HG03565 (cell line): ENCODE measurements at regions not wholly inside any gene's neighbourhood (a gene's known extent, or its start where the extent isn't known, plus 50 kb on each side); places are given as distances from the start of the nearest gene placed in this dataset.
"Not testable (repeated sequence)": the region's sequence is repeated elsewhere in the genome, so short reads cannot be mapped to it uniquely, and the experiment has no call there.

Experiments used
- ATAC-seq: cut with Tn5 transposase; IDR thresholded peaks from one replicate; pipeline ENCODE4 v1.9.1; 2021; ENCODE audit warnings: mild to moderate bottlenecking, moderate library complexity; ENCODE audit not compliant: unreplicated experiment

DNA sequence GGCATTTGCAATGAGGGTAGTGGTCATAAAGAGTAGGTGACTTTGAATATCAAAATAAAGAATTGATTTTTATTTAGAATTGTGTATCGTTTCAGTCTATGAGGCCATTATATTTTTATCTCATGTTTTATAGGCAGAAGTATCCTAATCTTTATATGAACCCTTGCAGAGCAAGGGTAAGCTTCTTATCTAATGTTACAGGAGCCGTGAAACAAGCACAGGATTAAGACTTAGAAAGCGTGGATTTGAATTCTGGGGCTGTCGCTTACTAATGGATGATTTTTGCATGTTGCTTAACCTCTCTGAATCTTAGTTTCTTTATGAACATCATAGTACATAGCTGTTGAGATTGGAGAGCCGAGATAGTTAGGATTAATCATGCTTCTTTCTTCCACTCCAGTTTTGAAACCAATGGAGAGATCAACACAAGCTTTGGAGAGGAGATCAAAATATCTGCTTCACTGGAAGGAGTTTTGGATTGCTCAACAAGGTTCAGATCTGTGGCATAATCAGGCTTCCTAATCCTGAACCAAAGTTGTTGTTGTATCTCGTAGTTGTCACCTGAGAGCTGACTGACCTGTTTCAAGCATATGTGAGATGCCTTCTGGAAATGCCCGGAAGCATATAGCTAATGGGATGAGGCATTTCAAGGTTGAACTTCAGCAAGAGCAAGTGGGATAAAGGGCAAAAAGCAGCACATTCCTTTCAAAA, 166.9 kb upstream of the GK2 start:
- no peak for ATAC-seq

DNA sequence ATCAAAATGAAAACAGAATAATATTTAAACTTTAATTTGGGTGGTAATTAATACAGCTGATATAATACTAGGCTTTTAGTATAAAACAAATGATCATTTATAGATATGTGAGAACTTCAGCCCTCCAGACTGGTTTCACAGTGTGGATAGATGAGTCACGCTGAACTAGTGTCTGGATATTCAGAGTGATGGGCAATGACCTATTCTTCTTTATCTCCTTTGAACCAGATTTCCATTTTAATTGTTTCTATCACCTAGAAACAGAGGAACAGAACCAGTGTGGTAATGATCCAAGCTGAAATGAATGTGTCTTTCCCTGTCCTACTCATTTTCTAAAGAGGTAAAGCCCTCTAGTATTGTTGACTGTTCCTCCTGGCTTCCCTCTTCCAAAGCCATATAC, 155.2 kb upstream of the GK2 start:
- ATAC-seq: no peak

DNA sequence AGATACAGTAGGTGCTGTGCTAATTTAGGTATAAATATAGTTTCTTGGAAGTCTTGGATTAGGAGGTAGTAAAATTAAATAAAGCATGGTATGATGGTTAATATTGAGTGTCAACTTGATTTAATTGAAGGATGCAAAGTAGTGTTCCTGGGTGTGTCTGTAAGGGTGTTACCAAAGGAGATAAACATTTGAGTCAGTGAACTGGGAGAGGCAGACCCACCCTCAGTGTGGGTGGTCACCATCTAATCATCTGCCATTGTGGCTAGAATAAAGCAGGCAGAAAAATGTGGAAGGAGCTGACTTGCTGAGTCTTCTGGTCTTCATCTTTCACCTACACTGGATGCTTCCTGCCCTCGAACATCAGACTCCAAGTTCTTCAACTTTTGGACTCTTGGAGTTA, 153.7 kb upstream of the GK2 start:
- ATAC-seq: no peak

DNA sequence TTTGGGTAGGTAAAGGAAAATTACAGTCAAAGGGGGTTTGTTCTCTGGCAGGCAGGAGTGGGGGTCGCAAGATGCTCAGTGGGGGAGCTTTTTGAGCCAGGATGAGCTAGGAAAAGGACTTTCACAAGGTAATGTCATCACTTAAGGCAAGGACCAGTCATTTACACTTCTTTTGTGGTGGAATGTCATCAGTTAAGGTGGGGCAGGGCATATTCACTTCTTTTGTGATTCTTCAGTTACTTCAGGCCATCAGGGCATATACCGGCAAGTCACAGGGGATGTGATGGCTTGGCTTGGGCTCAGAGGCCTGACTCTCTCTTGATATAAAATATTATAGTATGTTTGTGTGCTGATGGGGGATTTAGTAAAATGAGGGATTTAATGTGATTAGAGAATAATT, 151.4 kb upstream of the GK2 start:
- ATAC-seq: not testable (repeated sequence)

DNA sequence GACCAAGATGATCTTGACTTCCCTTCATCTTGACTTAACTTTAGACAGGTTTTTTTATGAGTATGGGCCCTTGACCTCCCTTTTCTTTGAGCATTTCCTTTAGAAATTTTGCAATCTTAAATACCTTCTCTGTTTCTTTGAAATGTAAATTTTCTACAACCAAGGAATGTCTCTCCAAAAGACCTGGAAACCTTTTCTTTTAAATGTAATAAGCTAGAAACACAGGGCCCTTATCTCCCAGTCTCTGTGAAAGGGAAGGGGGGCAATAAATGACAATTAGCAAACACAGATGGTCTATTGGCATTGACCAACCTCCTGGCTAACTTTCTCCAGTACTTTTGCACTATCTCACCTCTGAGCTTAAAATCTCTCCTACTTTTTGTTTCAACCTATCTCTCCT, 144.3 kb upstream of the GK2 start:
- no peak for ATAC-seq

DNA sequence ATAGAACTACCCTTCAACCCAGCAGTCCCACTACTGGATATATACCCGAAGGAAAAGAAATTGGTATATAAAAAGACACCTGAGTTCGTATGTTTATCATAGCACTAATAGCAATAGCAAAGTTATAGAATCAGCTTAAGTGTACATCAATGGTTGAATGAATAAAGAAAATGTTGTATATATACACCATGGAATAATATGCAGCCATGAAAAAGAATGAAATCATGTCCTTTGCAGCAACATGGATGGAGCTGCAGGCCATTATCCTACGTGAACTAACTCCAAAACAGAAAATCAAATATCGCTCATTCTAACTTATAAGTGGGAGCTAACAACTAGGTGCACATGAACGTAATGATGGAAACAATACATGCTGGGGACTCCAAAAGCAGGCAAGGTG, 143.5 kb upstream of the GK2 start:
- ATAC-seq: no peak

DNA sequence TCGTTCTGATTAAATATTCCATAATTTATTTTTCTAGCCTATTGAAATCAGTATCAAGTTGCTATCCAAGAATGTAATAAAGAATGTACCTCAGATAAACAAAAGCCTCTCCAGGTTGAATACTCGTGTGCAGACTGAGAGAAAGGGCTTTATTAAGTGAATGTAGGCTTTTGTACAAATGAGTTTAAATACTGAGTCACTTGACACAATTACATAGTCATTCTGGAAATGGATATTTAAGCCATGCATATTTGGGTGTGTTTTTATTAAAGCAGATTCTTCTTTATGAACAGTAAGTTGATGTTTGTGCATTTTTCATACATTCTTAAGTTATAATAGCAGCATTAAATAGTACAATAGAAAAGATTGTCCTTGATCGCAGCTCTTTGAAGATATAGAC, 139.8 kb upstream of the GK2 start:
- ATAC-seq: no peak

DNA sequence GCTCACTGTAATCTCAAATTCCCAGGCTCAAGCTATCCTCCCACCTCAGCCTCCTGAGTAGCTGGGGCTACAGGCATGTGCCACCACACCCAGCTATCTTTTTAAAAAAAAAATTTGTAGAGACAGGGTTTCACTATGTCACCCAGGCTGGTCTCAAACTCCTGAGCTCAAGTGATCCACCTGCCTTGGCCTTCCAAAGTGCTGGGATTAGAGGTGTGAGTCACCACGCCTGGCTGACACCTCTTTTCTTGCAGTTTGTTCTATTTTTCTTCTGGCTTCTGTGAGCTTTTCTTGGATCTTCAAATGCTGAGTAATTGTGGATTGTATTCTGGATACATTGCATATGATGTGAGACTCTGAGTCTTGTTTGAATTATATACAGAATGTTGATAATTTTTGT, 137.3 kb upstream of the GK2 start:
- ATAC-seq: not testable (repeated sequence)

DNA sequence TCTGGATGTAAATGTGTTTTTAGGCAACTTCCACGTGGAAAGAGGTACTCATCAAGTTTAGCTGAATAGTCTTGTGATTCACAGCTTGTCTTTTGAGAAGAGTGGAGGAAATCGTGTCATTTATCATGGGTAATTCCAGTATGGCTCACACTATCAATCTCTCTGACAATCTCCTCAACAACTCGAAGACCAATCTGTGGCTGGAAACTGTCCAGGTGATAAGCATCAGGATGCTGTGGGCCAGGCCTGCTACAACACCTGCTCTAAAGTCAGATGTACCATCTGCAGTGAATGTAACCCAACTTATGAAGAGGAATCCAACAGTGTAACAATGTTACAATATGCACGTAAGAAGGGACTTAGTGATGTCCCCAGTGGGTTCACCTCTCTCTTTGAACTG, 132.1 kb upstream of the GK2 start:
- no peak for ATAC-seq

DNA sequence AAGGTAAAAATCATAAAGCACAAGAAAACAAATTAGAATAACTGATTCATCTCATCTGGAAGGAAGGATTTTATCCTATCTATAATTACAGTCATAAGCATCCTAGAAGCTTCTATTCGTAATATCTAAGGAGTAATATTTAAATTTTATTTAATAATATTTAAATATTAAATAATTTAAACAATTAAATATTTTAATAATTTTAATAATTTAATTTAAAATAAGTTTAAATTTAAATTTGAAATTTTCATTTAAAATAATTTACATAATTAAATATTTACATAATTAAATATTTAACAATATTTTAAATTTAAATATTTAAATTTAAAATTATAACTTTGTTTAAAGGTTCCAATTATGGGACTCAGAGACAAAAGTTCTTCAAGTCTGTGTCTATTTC, 127.5 kb upstream of the GK2 start:
- no peak for ATAC-seq

DNA sequence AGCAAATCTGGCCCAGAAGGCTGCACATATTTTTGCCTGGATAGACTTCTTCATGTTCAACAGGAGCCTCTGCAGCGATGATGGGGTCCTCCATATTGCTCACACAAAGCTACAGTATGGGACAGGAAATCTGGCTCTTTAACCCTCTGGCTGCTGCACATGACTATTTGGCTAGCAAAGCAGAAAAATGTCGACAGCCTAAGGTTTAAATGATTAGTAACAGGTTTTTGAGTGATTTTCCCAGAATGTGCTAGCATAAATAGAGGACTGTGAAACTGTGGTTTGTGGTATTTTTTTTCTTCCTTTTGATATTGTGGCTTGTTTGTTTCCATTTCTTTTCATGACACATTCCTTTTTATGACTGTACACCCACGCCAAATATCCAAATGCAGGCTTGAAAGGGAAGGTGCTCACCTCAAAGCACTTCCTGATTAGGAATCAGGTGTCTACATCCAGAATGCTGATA, 120.2 kb upstream of the GK2 start:
- no peak for ATAC-seq

DNA sequence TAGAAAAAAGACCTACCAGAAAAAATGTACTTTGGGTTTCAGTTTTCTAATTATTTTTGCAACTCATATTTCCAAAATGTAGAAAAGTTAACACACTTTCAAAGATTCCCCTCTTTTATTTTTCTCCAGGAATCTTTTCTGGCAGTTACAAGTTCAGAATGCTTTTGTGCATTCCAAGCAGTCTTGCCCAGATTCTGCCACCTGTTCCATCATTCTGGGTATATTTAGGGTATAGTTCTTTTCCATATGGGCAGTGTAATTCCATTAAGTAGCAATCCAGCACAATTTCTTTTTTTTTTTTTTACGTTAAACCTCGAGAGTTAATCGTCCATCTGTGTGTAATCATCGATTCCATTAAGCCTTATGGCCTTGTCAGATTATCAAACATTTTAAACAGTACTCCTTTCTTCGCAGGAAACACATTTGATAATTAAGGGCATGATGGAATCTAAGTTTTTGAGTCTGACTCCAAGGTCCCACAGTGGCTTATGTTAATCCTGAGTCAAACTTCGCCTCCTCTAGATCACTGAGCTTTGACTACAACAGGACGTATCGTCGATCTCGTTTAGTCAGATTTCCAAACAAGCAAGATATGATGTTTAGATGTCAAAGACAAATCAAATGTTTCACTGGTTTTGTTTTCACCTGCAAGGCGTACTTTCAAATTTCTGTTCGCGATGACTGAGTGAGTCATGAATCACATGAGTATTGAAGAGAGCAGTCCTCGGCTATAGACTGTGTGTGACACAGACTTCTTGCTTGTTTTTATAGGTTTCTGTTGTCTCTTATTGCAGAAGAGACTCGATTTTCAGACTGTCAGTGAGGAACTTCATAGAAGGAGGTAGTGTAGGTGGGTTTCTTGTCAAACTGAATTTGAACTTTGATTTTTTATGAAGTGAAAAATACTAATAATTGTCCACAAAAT, 118.9 kb upstream of the GK2 start:
- no peak for ATAC-seq

DNA sequence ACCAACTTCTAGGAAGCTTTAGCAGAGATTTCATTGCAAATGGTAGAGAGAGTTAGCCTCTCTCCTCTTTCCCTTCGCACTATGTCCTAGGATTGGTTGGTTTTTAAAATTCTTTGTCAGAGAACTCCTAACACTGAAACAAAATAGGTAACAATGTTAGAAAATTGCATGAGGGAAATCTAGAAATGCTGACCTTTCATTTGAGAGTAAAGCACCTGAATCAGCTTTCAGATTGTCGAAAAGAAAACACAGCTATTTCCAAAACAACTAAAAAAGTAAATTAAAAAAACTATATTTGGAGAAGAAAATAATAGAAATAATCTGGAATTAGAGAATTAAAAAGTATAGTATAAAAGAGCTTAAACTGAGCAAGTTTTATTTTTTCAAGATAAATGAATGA, 108.1 kb upstream of the GK2 start:
- no peak for ATAC-seq

DNA sequence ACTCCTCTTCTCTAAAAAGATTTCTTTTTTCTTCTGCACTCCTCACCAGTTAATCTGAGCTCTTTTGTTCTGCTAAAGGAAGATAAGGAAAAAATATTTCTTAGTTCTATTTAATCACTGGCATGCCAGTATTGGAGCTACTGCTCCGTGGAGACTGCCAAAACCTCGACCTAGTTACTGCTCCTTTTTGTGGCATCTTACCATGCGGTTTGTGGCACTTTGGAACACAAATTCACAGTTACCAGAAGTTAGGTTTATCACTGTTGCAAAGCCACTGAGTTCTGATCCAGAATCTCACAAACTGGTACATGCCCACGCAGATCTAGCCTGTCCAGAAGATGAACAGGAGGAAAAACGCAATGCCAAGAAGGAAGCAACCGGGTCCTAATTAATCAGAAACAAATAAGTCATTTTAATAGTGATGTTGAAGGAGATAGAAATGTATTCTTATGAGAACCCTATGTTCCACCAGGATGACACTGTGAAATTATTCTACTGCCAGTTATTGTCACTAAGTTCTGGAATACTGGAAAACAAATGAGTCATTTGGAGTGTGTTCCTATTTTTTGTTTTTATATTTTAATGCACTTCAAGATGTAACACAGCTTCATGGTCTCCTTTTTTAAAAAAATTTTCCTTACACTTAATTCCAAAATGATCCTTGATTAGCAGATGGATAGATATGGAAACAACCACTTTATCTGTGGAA, 106.7 kb upstream of the GK2 start:
- ATAC-seq: no peak

DNA sequence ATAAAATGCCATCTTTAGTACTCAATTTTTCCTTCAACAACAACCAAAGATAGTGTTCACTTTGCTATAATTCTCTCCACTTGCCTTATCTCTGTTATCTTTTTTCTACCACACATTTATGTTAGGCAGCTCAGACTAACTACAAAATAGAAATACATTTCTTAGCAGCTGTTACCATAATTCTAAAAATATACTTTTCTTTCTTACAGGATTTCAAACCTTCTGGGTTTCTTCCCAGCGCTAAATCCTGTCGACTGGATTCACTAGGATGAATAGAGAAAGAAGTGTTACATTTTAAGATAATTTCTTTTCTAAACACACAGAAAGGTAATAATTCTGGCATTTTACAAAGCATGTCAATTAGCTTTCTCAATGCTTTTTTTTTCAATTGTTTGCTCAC, 105.5 kb upstream of the GK2 start:
- no peak for ATAC-seq

DNA sequence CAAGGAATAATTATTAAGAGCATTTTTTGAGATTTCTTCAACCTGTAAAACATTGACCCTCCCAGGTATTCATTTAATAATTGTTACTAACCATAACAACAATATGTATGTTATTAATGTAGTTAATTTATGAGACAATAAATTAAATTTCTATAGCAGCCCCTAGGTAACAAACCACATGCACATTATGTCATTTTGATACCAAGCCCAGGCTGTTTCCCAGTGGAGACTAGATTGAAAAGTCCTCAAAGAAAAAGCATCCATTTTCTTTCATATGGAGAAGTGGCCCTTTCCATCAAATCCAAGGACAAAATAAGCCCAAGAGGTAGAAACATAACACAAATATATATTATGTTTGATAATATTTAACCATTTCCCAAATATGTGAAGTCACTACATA, 104.3 kb upstream of the GK2 start:
- ATAC-seq: no peak

DNA sequence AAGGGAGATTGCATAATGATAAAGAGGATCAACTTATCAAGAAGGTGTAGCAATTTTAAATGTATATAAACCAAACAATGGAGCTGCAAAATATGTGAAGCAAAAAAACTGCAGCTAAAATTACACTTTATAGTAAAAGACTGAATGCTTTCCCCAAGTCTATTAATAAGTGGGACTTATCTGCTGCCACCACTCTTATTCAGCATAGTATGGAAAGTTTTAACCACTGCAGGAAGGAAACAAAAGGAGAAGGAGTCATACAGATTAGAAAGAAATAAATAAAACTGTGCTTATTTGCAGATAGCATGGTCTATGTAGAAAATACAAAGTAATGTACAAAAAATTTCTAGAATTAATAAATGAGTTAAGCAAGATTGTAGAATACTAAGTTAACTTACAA, 94.1 kb upstream of the GK2 start:
- no peak for ATAC-seq

DNA sequence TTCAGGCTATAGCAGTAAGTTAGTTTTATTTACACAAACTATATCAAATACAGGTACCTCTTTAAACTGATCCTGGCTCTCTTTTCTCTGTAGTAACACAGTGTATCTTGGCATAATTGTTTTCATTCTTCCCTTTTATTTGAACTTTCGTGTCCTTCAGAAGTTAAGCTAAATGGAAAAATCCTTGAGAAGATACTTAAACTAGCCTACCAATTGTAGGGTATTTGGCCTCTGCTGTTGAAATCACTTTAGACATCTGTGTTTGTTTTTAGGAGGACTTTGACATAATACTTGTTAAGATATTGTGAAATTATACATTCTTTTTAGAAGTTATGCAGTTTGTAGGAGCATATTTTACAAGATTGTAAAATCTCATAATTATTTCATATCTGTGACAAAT, 90.3 kb upstream of the GK2 start:
- no peak for ATAC-seq

DNA sequence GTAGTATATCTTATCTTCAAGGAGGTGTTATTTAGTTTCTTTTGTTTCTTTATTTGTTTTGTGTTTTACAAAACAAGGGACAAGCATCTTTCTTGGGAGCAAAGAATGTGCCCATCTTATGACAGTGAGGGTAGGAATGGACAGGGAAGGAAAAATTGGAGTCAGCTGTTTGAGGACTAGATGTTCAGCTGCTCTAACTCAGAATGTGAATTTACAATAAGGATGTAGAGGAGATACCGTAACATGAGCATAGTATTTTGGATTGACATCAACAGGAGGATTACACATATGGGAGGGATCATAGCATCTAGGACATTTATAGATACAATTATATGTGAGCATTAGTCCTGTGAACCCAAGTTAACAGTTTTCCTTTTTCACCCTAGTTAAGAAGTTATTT, 89.0 kb upstream of the GK2 start:
- ATAC-seq: no peak

DNA sequence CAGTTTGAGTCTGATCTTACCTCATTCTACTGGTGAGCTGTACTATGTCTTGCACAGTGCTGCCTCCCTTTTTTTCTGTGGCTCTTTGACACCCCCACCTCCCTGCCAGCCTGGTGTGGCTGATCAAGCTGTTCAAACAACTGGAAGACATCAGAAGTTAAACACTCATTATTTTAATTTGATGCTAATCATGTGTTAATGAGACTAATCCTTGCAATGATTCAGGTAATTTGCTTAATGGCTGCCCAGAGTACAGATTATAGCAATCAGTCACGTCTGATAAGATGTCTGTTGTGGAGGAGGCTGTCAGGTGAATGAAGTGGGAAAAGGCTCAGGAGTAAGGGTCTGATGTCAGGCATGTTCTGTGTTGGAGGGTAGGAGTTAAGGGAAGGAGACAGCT, 87.4 kb upstream of the GK2 start:
- no peak for ATAC-seq

DNA sequence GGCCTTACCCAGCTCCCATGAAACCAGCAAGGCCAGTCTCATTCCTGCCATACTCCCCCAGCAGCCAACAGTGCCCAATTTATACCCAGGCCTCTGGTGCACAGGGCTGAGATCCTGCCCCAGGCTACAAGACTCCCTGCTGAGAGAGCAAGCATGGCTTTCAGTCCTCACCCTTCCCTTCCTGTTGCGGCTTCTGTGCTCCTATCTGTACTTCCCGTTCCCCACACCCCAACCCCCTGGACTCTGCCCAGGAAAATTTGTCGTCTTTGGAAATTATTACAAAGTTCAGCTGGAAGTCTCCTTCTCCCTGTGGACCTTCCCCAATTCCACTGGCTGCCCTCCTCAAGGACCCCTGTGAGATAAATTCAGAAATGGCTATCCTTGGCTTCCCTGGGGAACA, 84.1 kb upstream of the GK2 start:
- ATAC-seq: no peak

DNA sequence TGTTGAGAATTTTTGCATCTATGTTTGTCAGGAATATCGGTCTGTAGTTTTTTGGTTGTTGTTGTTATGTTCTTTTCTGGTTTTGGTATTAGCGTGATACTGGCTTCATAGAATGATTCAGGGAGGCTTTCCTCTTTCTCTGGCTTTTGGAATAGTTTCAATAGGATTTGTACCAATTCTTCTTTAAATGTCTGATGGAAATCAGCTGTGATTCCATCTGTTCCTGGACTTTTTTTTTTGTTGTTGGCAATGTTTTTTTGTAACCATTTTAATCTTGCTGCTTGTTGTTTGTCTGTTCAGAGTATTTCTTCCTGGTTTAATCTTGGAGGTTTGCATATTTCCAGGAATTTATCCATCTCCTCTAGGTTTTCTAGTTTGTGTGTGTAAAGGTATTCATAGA, 81.5 kb upstream of the GK2 start:
- no peak for ATAC-seq
